OCI-LY7 (cell line): ENCODE measurements at regions not wholly inside any gene's neighbourhood (a gene's known extent, or its start where the extent isn't known, plus 50 kb on each side); places are given as distances from the start of the nearest gene placed in this dataset.

Source experiments
- BruUV-seq: library from RNA; stranded (reverse); fragments of 400-500 nt; replicated peaks from 2 replicates; lab custom pipeline; 2021; lab: Mats Ljungman, UMichigan
- CTCF ChIA-PET: fragments of 300-600 bp; sonication (Branson Sonifier 250); formaldehyde crosslinking; loops from one replicate; lab custom pipeline; 2022; ENCODE audit warnings: antibody characterized with exemption; ENCODE audit not compliant: unreplicated experiment; lab: Charles Lee
- POLR2A ChIA-PET: fragments of 300-600 bp; sonication (Branson Sonifier 250); formaldehyde crosslinking; loops from one replicate; lab custom pipeline; 2022; ENCODE audit warnings: antibody characterized with exemption; lab: Charles Lee
- DNase-seq: peaks from one replicate; pipeline ENCODE4 v3.0.0-alpha.2; 2015; ENCODE audit warnings: low spot score
- H2AFZ ChIP-seq: fragments of 200-600 bp; sonication (generic), shearing (Covaris generic); 2 replicates; pipeline ENCODE4 v1.6.1; 2014; ENCODE audit warnings: mild to moderate bottlenecking, antibody characterized with exemption, low read length, moderate library complexity
- H3K27ac ChIP-seq: fragments of 200-600 bp; sonication (generic); 2 replicates; pipeline ENCODE4 v1.5.1; 2014; ENCODE audit warnings: mixed run types, low read depth, mild to moderate bottlenecking, moderate library complexity, low read length, inconsistent platforms; ENCODE audit not compliant: poor library complexity, severe bottlenecking
- H3K36me3 ChIP-seq: fragments of 200-600 bp; sonication (generic); 2 replicates; pipeline ENCODE4 v1.6.1; 2014; ENCODE audit warnings: mild to moderate bottlenecking, antibody characterized with exemption, low read length, moderate library complexity, mixed read lengths; ENCODE audit not compliant: insufficient read depth
- H3K4me1 ChIP-seq: fragments of 200-600 bp; sonication (generic); 2 replicates; pipeline ENCODE4 v1.5.1; 2014; ENCODE audit warnings: mild to moderate bottlenecking, low read length; ENCODE audit not compliant: insufficient read depth, poor library complexity, severe bottlenecking
- H3K4me2 ChIP-seq: fragments of 200-600 bp; sonication (generic); 2 replicates; pipeline ENCODE4 v1.6.1; 2014; ENCODE audit warnings: mild to moderate bottlenecking, low read length
- H3K4me3 ChIP-seq: fragments of 200-600 bp; sonication (generic); 2 replicates; pipeline ENCODE4 v1.5.1; 2014; ENCODE audit warnings: mild to moderate bottlenecking, low read depth, low read length; ENCODE audit not compliant: poor library complexity, severe bottlenecking
- H3K79me2 ChIP-seq: fragments of 200-600 bp; sonication (generic); 2 replicates; pipeline ENCODE4 v1.6.1; 2016; ENCODE audit warnings: low read depth, mild to moderate bottlenecking, low read length, moderate library complexity, mixed read lengths; ENCODE audit not compliant: insufficient read depth
- H3K9me2 ChIP-seq: fragments of 200-600 bp; sonication (generic); 2 replicates; pipeline ENCODE4 v1.6.1; 2016; ENCODE audit warnings: mild to moderate bottlenecking, low read length, mixed read lengths; ENCODE audit not compliant: insufficient read depth
- H3K9me3 ChIP-seq: fragments of 200-600 bp; sonication (generic); 2 replicates; pipeline ENCODE4 v1.6.1; 2014; ENCODE audit warnings: mild to moderate bottlenecking, mixed run types, low read length, mixed read lengths
- H4K20me1 ChIP-seq: fragments of 200-600 bp; sonication (generic); 2 replicates; pipeline ENCODE4 v1.6.1; 2014; ENCODE audit warnings: mild to moderate bottlenecking, antibody characterized with exemption, low read length, moderate library complexity, mixed read lengths; ENCODE audit not compliant: insufficient read depth
- EZH2phosphoT487 ChIP-seq: fragments of 200-600 bp; sonication (generic); IDR thresholded peaks from 2 replicates; pipeline ENCODE4 v1.6.1; 2018; ENCODE audit warnings: low read depth, borderline replicate concordance, mild to moderate bottlenecking, mixed run types, antibody characterized with exemption, low read length, moderate library complexity, mixed read lengths
- intact Hi-C: fragments of 100-400 bp; cut with micrococcal nuclease; formaldehyde crosslinking; loops from one replicate; pipeline ENCODE4 v1.10.0; 2022; ENCODE audit not compliant: unreplicated experiment
- TF ChIP-seq, protein P1 (sequence below): fragments of 200-600 bp; sonication (generic); conservative IDR thresholded peaks from 2 replicates; pipeline ENCODE4 v1.5.1; 2014; ENCODE audit warnings: mild to moderate bottlenecking, antibody characterized with exemption, low read length, moderate library complexity, mixed read lengths

DNA sequence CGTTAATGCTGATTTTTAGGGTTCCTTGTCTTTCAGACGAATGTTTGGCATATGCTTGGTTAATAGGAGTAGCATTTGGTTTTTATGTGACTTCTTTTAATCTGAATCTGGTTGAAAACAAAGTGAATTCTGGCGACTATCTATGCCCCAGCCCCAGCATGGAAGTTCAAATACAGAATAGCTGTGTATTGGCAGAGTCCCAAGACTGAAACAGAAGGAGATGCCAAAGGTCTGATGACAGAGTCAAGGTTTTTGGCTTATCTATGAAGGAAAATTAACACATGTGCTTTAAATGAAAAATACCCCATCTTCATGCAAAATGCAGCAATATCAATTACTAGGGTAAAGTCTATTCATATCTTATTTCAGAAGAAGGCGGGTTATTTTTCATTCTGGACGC is 734.8 kb upstream of the NXPH2 start:
- H3K36me3 ChIP-seq: no peaks in the 10 kb centered on the region
- CTCF ChIA-PET: no interaction called here
- H3K9me2 ChIP-seq: no peaks in the 10 kb centered on the region
- no peaks in the 10 kb centered on the region for H4K20me1 ChIP-seq
- POLR2A ChIA-PET: interaction anchor here (1.0 kb wide), 1 partner anchor 10 kb away, joined by 4 read pairs; no protein-coding TSS in a partner anchor
- H3K27ac ChIP-seq: no peak overlapping the region
- no peaks in the 10 kb centered on the region for H3K4me1 ChIP-seq
- no peak for DNase-seq
- H2AFZ ChIP-seq: no peak overlapping the region
- H3K4me3 ChIP-seq: no peak overlapping the region
- no peak overlapping the region for H3K4me2 ChIP-seq
- H3K9me3 ChIP-seq: no peaks in the 10 kb centered on the region
- H3K79me2 ChIP-seq: no peaks in the 10 kb centered on the region
- BruUV-seq: no TSS peak
- intact Hi-C loops: no loop called here
- TF ChIP-seq, protein P1, sequence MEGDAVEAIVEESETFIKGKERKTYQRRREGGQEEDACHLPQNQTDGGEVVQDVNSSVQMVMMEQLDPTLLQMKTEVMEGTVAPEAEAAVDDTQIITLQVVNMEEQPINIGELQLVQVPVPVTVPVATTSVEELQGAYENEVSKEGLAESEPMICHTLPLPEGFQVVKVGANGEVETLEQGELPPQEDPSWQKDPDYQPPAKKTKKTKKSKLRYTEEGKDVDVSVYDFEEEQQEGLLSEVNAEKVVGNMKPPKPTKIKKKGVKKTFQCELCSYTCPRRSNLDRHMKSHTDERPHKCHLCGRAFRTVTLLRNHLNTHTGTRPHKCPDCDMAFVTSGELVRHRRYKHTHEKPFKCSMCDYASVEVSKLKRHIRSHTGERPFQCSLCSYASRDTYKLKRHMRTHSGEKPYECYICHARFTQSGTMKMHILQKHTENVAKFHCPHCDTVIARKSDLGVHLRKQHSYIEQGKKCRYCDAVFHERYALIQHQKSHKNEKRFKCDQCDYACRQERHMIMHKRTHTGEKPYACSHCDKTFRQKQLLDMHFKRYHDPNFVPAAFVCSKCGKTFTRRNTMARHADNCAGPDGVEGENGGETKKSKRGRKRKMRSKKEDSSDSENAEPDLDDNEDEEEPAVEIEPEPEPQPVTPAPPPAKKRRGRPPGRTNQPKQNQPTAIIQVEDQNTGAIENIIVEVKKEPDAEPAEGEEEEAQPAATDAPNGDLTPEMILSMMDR: no peak
- TF ChIP-seq EZH2phosphoT487: no peak

DNA sequence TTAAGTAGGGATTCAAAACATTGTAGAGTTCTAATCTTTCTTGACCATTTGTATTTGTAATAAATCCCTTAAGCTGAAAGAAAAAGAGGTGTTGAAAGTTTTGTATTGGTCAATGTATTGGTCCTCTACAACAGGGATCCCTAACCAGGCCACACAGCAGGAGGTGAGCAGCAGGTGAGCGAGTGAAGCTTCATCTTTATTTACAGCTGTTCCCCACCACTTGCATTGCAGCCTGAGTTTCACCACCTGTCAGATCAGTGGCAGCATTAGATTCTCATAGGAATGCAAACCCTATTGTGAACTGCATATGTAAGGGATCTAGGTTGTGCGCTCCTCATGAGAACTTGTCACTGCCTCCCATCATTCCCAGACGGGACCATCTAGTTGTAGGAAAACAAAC is 715.7 kb upstream of the NXPH2 start:
- DNase-seq: no peak
- no peaks in the 10 kb centered on the region for H3K9me2 ChIP-seq
- H3K79me2 ChIP-seq: no peaks in the 10 kb centered on the region
- H3K4me3 ChIP-seq: no peak overlapping the region
- H3K27ac ChIP-seq: no peak overlapping the region
- no peak overlapping the region for H3K4me2 ChIP-seq
- no peaks in the 10 kb centered on the region for H3K4me1 ChIP-seq
- H2AFZ ChIP-seq: no peak overlapping the region
- no peak for TF ChIP-seq EZH2phosphoT487
- TF ChIP-seq, protein P1: no peak
- no peaks in the 10 kb centered on the region for H3K36me3 ChIP-seq
- H4K20me1 ChIP-seq: no peaks in the 10 kb centered on the region
- H3K9me3 ChIP-seq: no peaks in the 10 kb centered on the region
- ChIA-PET CTCF (no interaction called here), POLR2A (no interaction called here)
- no TSS peak for BruUV-seq
- intact Hi-C loops: no loop called here

DNA sequence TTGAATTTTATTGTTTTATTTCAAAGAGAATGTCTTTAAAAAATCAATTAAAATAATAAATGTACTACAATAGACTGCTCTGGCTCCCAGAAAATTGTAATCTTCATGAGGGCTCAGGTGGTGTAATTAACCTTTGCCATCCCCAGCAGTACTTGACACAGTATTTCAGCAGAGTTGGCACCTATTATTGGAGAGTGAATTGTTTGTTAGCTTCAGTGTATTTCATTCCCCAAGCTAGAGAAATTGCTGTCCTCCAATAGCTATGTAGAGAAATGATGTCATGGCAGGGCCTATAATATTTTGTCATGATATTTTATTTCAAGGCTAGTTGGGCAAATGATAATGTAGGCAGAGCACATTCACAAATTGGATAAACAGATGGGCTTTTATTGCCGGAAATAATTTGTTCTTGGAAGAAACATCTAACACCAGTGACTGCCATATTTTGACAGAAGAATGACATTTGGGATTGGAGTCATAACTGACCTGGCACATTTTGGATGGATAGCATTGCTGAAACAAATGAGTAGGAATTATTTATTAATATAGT is 712.0 kb upstream of the NXPH2 start:
- Histone ChIP-seq H3K4me1 (no peaks in the 10 kb centered on the region), H3K4me3 (no peak overlapping the region), H3K27ac (no peak overlapping the region), H3K79me2 (no peaks in the 10 kb centered on the region), H3K9me2 (no peaks in the 10 kb centered on the region), H2AFZ (no peak overlapping the region), H3K4me2 (no peak overlapping the region), H4K20me1 (no peaks in the 10 kb centered on the region), H3K9me3 (no peaks in the 10 kb centered on the region), H3K36me3 (no peaks in the 10 kb centered on the region)
- no peak for DNase-seq
- CTCF ChIA-PET: no interaction called here
- TF ChIP-seq, protein P1: no peak
- no peak for TF ChIP-seq EZH2phosphoT487
- POLR2A ChIA-PET: interaction anchor here (0.6 kb wide), 1 partner anchor 974 kb away, joined by 3 read pairs; no protein-coding TSS in a partner anchor
- BruUV-seq: no TSS peak
- intact Hi-C loops: no loop called here
